ENCODE measurements at regions not wholly inside any gene's neighbourhood (a gene's known extent, or its start where the extent isn't known, plus 50 kb on each side); places are given as distances from the start of the nearest gene placed in this dataset.

DNA sequence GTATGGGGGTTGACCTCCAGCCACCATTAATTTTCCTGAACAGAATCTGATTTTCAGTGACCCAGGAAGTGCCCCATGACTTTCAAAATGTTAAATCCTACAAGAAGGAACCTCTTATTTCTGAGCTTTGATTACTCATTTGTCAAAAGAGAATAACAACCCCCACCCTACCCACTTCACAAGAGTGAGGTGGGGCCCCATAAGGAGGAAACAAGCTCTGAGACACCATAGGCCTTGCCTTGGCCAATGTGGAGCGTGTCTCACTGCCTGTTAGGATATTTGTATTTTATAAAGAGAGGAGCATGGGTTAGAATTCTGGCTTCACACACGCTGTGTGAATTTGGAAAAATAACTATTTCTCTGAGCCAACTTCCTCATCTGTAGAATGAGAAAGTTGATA is 158.9 kb downstream of the TTC32 start:
- POLR2A ChIA-PET = interaction anchor here (0.6 kb wide), 1 partner anchor 72 kb away, joined by 3 read pairs; no protein-coding TSS in a partner anchor
- no TSS peak for BruUV-seq (replicated peaks)
- in situ Hi-C loops (cut with HindIII; ENCODE audit: low pct_unique_long_range_greater_than_20kb, low sequenced_read_pairs) = no loop called here
- DNase-seq (ENCODE audit: low read depth, low spot score) (no peak), ATAC-seq (no peak)
- Histone ChIP-seq H3K27me3 (ENCODE audit: control insufficient read depth, insufficient read depth, low read length) (no peaks in the 10 kb centered on the region), H3K27ac (ENCODE audit: low read length) (no peak overlapping the region), H3K4me3 (ENCODE audit: low read depth in 2 of 2, low read length in 2 of 2) (no peak overlapping the region), H3K9me3 (ENCODE audit: control insufficient read depth, insufficient read depth, low read depth, low read length) (no peaks in the 10 kb centered on the region), H3K36me3 (ENCODE audit: control insufficient read depth, insufficient read depth, low read length) (no peaks in the 10 kb centered on the region), H3K4me1 (ENCODE audit: control insufficient read depth, insufficient read depth, low read length) (no peaks in the 10 kb centered on the region)
- intact Hi-C loops (cut with micrococcal nuclease; ENCODE audit: unreplicated experiment) = loop anchor here (10.0 kb wide), 1 partner anchor 378 kb away; no protein-coding TSS in a partner anchor
- CTCF ChIA-PET = no interaction called here
- TF ChIP-seq POLR2AphosphoS5 (IDR thresholded peaks at IDR 0.05; ENCODE audit: low read depth, low read length) (no peak), TCF7L2 (IDR thresholded peaks at IDR 0.05; ENCODE audit: low read depth, low read length) (no peak), SIN3A (IDR thresholded peaks at IDR 0.05; ENCODE audit: borderline replicate concordance, insufficient read depth, low read depth, low read length) (no peak)
- TF ChIP-seq, protein P1, sequence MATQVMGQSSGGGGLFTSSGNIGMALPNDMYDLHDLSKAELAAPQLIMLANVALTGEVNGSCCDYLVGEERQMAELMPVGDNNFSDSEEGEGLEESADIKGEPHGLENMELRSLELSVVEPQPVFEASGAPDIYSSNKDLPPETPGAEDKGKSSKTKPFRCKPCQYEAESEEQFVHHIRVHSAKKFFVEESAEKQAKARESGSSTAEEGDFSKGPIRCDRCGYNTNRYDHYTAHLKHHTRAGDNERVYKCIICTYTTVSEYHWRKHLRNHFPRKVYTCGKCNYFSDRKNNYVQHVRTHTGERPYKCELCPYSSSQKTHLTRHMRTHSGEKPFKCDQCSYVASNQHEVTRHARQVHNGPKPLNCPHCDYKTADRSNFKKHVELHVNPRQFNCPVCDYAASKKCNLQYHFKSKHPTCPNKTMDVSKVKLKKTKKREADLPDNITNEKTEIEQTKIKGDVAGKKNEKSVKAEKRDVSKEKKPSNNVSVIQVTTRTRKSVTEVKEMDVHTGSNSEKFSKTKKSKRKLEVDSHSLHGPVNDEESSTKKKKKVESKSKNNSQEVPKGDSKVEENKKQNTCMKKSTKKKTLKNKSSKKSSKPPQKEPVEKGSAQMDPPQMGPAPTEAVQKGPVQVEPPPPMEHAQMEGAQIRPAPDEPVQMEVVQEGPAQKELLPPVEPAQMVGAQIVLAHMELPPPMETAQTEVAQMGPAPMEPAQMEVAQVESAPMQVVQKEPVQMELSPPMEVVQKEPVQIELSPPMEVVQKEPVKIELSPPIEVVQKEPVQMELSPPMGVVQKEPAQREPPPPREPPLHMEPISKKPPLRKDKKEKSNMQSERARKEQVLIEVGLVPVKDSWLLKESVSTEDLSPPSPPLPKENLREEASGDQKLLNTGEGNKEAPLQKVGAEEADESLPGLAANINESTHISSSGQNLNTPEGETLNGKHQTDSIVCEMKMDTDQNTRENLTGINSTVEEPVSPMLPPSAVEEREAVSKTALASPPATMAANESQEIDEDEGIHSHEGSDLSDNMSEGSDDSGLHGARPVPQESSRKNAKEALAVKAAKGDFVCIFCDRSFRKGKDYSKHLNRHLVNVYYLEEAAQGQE (IDR thresholded peaks at IDR 0.05; ENCODE audit: insufficient read depth in 1 of 2, low read depth in 2 of 2, low read length in 1 of 2) = no peak
- TF ChIP-seq, protein P2, sequence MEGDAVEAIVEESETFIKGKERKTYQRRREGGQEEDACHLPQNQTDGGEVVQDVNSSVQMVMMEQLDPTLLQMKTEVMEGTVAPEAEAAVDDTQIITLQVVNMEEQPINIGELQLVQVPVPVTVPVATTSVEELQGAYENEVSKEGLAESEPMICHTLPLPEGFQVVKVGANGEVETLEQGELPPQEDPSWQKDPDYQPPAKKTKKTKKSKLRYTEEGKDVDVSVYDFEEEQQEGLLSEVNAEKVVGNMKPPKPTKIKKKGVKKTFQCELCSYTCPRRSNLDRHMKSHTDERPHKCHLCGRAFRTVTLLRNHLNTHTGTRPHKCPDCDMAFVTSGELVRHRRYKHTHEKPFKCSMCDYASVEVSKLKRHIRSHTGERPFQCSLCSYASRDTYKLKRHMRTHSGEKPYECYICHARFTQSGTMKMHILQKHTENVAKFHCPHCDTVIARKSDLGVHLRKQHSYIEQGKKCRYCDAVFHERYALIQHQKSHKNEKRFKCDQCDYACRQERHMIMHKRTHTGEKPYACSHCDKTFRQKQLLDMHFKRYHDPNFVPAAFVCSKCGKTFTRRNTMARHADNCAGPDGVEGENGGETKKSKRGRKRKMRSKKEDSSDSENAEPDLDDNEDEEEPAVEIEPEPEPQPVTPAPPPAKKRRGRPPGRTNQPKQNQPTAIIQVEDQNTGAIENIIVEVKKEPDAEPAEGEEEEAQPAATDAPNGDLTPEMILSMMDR (IDR thresholded peaks at IDR 0.05) = no peak

DNA sequence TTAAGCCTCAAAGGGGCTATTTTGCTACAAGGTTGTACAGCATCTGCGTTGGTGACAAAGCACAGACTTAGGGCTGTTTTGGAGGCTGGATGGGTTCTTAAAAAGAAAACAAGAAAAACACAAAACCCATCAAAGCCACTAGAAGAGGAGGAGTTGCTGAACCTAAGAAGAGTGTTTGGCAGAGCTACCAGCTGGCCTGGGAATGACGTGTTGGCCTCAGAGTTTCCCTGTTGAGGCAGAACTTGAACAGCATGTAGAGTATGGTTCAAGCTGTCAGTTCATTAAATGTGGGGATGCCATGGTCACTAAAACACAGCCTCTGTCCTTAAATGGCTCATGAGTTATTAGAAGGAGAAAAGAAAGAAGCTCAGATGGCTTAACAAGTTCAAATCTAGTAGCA is 162.5 kb downstream of the TTC32 start:
- no peaks in the 10 kb centered on the region; the same call in 1 of the 2 replicates for H3K4me1 ChIP-seq (ENCODE audit: control insufficient read depth, insufficient read depth, low read length)
- H3K27ac ChIP-seq (ENCODE audit: low read length) = no peak overlapping the region
- ChIA-PET POLR2A (no interaction called here), CTCF (no interaction called here)
- intact Hi-C loops (cut with micrococcal nuclease; ENCODE audit: unreplicated experiment) (no loop called here), in situ Hi-C loops (cut with HindIII; ENCODE audit: low pct_unique_long_range_greater_than_20kb, low sequenced_read_pairs) (no loop called here)
- H3K27me3 ChIP-seq (ENCODE audit: control insufficient read depth, insufficient read depth, low read length) = no peaks in the 10 kb centered on the region
- no peak for ATAC-seq
- H3K9me3 ChIP-seq (ENCODE audit: control insufficient read depth, insufficient read depth, low read depth, low read length) = no peaks in the 10 kb centered on the region
- no TSS peak for BruUV-seq (replicated peaks)
- TF ChIP-seq SIN3A (IDR thresholded peaks at IDR 0.05; ENCODE audit: borderline replicate concordance, insufficient read depth, low read depth, low read length) (no peak), TCF7L2 (IDR thresholded peaks at IDR 0.05; ENCODE audit: low read depth, low read length) (no peak), POLR2AphosphoS5 (IDR thresholded peaks at IDR 0.05; ENCODE audit: low read depth, low read length) (no peak)
- TF ChIP-seq, protein P2 (IDR thresholded peaks at IDR 0.05) = no peak
- TF ChIP-seq, protein P1 (IDR thresholded peaks at IDR 0.05; ENCODE audit: insufficient read depth in 1 of 2, low read depth in 2 of 2, low read length in 1 of 2) = no peak
- H3K4me3 ChIP-seq (ENCODE audit: low read depth in 2 of 2, low read length in 2 of 2) = no peak overlapping the region
- no peaks in the 10 kb centered on the region for H3K36me3 ChIP-seq (ENCODE audit: control insufficient read depth, insufficient read depth, low read length)
- no peak for DNase-seq (ENCODE audit: low read depth, low spot score)
